HEK293 (cell line): ENCODE measurements at regions not wholly inside any gene's neighbourhood (a gene's known extent, or its start where the extent isn't known, plus 50 kb on each side); places are given as distances from the start of the nearest gene placed in this dataset.

ENCODE experiments used
- CTCF ChIP-seq: fragments of 450-650 bp; formaldehyde crosslinking; IDR thresholded peaks from 2 replicates; pipeline ENCODE4 v1.5.1; 2016; ENCODE audit warnings: missing biosample characterization, missing genetic modification characterization
- ZIC2 ChIP-seq: fragments of 450-650 bp; formaldehyde crosslinking; IDR thresholded peaks from 2 replicates; pipeline ENCODE4 v1.5.1; 2016; ENCODE audit warnings: missing biosample characterization, missing genetic modification characterization
- ZNF121 ChIP-seq: fragments of 450-650 bp; formaldehyde crosslinking; IDR thresholded peaks from 2 replicates; pipeline ENCODE4 v1.5.1; 2016; ENCODE audit warnings: missing biosample characterization, missing genetic modification characterization
- TF ChIP-seq, protein P1 (sequence below): fragments of 450-650 bp; IDR thresholded peaks from 2 replicates; pipeline ENCODE4 v1.5.1; 2018; ENCODE audit warnings: missing biosample characterization, missing genetic modification characterization

GRCh38 chr10:61100887-61101286 is 156.9 kb upstream of the RHOBTB1 start:
- TF ChIP-seq ZIC2 (no peak), ZNF121 (no peak), CTCF (tag by site-specific recombination) (no peak)
- TF ChIP-seq, protein P1, sequence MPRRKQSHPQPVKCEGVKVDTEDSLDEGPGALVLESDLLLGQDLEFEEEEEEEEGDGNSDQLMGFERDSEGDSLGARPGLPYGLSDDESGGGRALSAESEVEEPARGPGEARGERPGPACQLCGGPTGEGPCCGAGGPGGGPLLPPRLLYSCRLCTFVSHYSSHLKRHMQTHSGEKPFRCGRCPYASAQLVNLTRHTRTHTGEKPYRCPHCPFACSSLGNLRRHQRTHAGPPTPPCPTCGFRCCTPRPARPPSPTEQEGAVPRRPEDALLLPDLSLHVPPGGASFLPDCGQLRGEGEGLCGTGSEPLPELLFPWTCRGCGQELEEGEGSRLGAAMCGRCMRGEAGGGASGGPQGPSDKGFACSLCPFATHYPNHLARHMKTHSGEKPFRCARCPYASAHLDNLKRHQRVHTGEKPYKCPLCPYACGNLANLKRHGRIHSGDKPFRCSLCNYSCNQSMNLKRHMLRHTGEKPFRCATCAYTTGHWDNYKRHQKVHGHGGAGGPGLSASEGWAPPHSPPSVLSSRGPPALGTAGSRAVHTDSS (tag by site-specific recombination), result no peak
